ENCODE measurements at regions not wholly inside any gene's neighbourhood (a gene's known extent, or its start where the extent isn't known, plus 50 kb on each side); places are given as distances from the start of the nearest gene placed in this dataset.

- no peak for TF ChIP-seq ZNF354B (CRISPR knock-in tag; IDR thresholded peaks at IDR 0.05)
- TF ChIP-seq ZNF703 (CRISPR knock-in tag; IDR thresholded peaks at IDR 0.05; ENCODE audit: borderline replicate concordance), result no peak
- no peak for TF ChIP-seq NFKBIZ (CRISPR knock-in tag; IDR thresholded peaks at IDR 0.05)
- TF ChIP-seq, protein P1, sequence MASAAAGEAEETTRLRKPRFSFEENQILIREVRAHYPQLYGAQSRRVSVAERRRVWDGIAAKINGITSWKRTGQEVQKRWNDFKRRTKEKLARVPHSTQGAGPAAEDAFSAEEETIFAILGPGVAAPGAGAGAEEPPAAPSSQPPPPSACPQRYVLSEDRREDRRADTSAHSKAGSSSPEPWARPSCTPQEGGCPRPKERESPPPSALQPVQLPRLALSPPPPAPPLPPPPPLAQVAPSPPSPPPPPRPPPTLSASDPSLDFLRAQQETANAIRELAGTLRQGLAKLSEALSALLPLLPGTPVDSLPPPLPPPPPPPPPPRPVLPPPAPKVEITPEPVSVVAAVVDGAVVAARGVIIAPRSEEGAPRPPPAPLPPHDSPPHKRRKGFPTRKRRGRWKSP (CRISPR knock-in tag; IDR thresholded peaks at IDR 0.05), result 0 out of 2 replicates have a peak, but pooled peaks have one; percentile 11
- no peak; the same call in 1 of the 2 replicates for TF ChIP-seq ZNF652 (CRISPR knock-in tag; IDR thresholded peaks at IDR 0.05; ENCODE audit: borderline replicate concordance, low read depth)
- peak; percentile 8; the same call in 1 of the 2 replicates for TF ChIP-seq ZNF614 (CRISPR knock-in tag; IDR thresholded peaks at IDR 0.05; ENCODE audit: borderline replicate concordance)
- no peak for TF ChIP-seq SCMH1 (CRISPR knock-in tag; IDR thresholded peaks at IDR 0.05; ENCODE audit: borderline replicate concordance)
- TF ChIP-seq NKX3-1 (CRISPR knock-in tag; IDR thresholded peaks at IDR 0.05), result no peak
- no peak for TF ChIP-seq ADNP (CRISPR knock-in tag; IDR thresholded peaks at IDR 0.05)
- TF ChIP-seq NFE2L1 (CRISPR knock-in tag; IDR thresholded peaks at IDR 0.05; ENCODE audit: borderline replicate concordance), result no peak
- no peak for TF ChIP-seq ATF5 (CRISPR knock-in tag; IDR thresholded peaks at IDR 0.05; ENCODE audit: low read depth)
- no peak for TF ChIP-seq ZNF432 (CRISPR knock-in tag; IDR thresholded peaks at IDR 0.05; ENCODE audit: borderline replicate concordance)
- no peak; the same call in 1 of the 2 replicates for TF ChIP-seq TOPORS (CRISPR knock-in tag; IDR thresholded peaks at IDR 0.05)
- no peak for TF ChIP-seq KDM5A (IDR thresholded peaks at IDR 0.05; ENCODE audit: borderline replicate concordance, low read length)
- no peak for TF ChIP-seq NR1H2 (CRISPR knock-in tag; IDR thresholded peaks at IDR 0.05; ENCODE audit: borderline replicate concordance, low read depth)
- 0 out of 2 replicates have a peak, but pooled peaks have one; percentile 51 for TF ChIP-seq TSC22D2 (CRISPR knock-in tag; IDR thresholded peaks at IDR 0.05; ENCODE audit: borderline replicate concordance)
- 0 out of 2 replicates have a peak, but pooled peaks have one; percentile 5 for TF ChIP-seq HNF1B (CRISPR knock-in tag; IDR thresholded peaks at IDR 0.05)
- TF ChIP-seq HOXA7 (CRISPR knock-in tag; IDR thresholded peaks at IDR 0.05), result no peak
- TF ChIP-seq TFDP2 (CRISPR knock-in tag; IDR thresholded peaks at IDR 0.05), result no peak
- TF ChIP-seq, protein P2, sequence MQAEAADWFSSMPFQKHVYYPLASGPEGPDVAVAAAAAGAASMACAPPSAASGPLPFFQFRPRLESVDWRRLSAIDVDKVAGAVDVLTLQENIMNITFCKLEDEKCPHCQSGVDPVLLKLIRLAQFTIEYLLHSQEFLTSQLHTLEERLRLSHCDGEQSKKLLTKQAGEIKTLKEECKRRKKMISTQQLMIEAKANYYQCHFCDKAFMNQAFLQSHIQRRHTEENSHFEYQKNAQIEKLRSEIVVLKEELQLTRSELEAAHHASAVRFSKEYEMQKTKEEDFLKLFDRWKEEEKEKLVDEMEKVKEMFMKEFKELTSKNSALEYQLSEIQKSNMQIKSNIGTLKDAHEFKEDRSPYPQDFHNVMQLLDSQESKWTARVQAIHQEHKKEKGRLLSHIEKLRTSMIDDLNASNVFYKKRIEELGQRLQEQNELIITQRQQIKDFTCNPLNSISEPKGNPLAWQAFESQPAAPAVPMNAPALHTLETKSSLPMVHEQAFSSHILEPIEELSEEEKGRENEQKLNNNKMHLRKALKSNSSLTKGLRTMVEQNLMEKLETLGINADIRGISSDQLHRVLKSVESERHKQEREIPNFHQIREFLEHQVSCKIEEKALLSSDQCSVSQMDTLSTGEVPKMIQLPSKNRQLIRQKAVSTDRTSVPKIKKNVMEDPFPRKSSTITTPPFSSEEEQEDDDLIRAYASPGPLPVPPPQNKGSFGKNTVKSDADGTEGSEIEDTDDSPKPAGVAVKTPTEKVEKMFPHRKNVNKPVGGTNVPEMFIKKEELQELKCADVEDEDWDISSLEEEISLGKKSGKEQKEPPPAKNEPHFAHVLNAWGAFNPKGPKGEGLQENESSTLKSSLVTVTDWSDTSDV (CRISPR knock-in tag; IDR thresholded peaks at IDR 0.05), result 0 out of 2 replicates have a peak, but pooled peaks have one; percentile 54
- no peak for TF ChIP-seq RAD21 (CRISPR knock-in tag; IDR thresholded peaks at IDR 0.05)
Measured at GRCh38 chr20:17878069-17878911, 90.3 kb downstream of the SNX5 start (continued).

Data from HepG2 (cell line).